Adrenal gland (tissue), 9 donors: ENCODE measurements at regions not wholly inside any gene's neighbourhood (a gene's known extent, or its start where the extent isn't known, plus 50 kb on each side); places are given as distances from the start of the nearest gene placed in this dataset.

Experiments used
- DNase-seq, 7 donors: peaks; one replicate each; pipeline ENCODE4 v3.0.0-alpha.2; 2019 to 2020
- H3K27ac ChIP-seq, 5 donors: fragments of 200-600 bp; sonication (generic) in 4 of 5; 1 replicate in 3 of 5; 2 replicates in 2 of 5; pipeline versions ENCODE4 v1.5.1 to v1.8.0; 2016 to 2020; ENCODE audit warnings: mild to moderate bottlenecking in 1 of 5
- H3K27me3 ChIP-seq: fragments of 200-600 bp; 2 replicates; pipeline ENCODE4 v1.8.0; 2021
- H3K36me3 ChIP-seq, 2 donors: fragments of 200-600 bp; replicated peaks in 1 of 2; 1 replicate in 1 of 2; 2 replicates in 1 of 2; pipeline versions ENCODE4 v1.5.1 to v1.8.0; 2018 to 2022
- H3K4me1 ChIP-seq, 2 donors: fragments of 200-600 bp; replicated peaks in 1 of 2; 1 replicate in 1 of 2; 2 replicates in 1 of 2; pipeline versions ENCODE4 v1.5.1 to v1.8.0; 2018 to 2021
- H3K4me3 ChIP-seq, 4 donors: fragments of 200-600 bp; sonication (generic) in 3 of 4; one replicate each; pipeline ENCODE4 v1.5.1; 2016 to 2018
- H3K9me3 ChIP-seq, 3 donors: fragments of 200-600 bp; sonication (generic) in 1 of 3; replicated peaks in 1 of 3; 1 replicate in 2 of 3; 2 replicates in 1 of 3; pipeline versions ENCODE4 v1.5.1 to v1.8.0; 2016 to 2021
- CTCF ChIP-seq, 6 experiments: fragments of 450-650 bp in 4 of 6; fragments of 200-600 bp in 2 of 6; sonication (generic) in 1 of 6; IDR thresholded peaks; 1 replicate in 5 of 6; 2 replicates in 1 of 6; pipeline versions ENCODE4 v1.5.1 to v1.8.0; 2016 to 2021; ENCODE audit warnings: antibody characterized with exemption in 6 of 6, mild to moderate bottlenecking in 2 of 6, moderate library complexity in 1 of 6
- POLR2A ChIP-seq, 2 donors: fragments of 450-650 bp; IDR thresholded peaks; one replicate each; pipeline ENCODE4 v1.6.1; 2017; ENCODE audit warnings: antibody characterized with exemption in 2 of 2, mild to moderate bottlenecking in 2 of 2, moderate library complexity in 1 of 2
- WGBS, 4 donors: extraction: QIAGEN DNeasy Blood & Tissue Kit in 2 of 4; methylation state at CpG; one replicate each; pipeline versions ENCODE4 v1.1.5 to v1.1.7; 2013 to 2017; 5-methylcytosine and 5-hydroxymethylcytosine counted together
- intact Hi-C, 2 donors: fragments of 100-400 bp; cut with DNase I; formaldehyde crosslinking; loops; one replicate each; pipeline versions ENCODE4 v1.14.1 to v1.15.0; 2022 to 2023
- donor health status: healthy with polysubstance abuse.
- donor health status: Bipolar disorder and iron deficiency.
- donor health status: DM: yes; HTN: yes; CAD: no.
- donor health status: DM: no; HTN: no; CAD: no.
- donor health status: DM: no; HTN: no; CAD: no.

- no peak overlapping the region for H3K27ac ChIP-seq
- no peak overlapping the region for H3K4me3 ChIP-seq
- no peak for DNase-seq
- 76 to 91% (median 84%) methylated on average over 3 of the region's 3 CpGs for WGBS, 4 donors
- TF ChIP-seq POLR2A (IDR thresholded peaks at IDR 0.05): no peak
- no peak for TF ChIP-seq CTCF (IDR thresholded peaks at IDR 0.05)
- H3K36me3 ChIP-seq: no peaks in the 10 kb centered on the region
- intact Hi-C loops: no loop called here
- H3K9me3 ChIP-seq: no peaks in the 10 kb centered on the region
- H3K4me1 ChIP-seq: no peaks in the 10 kb centered on the region
- H3K27me3 ChIP-seq: no peaks in the 10 kb centered on the region
Measured at GRCh38 chr16:6091021-6091420, 993.4 kb upstream of the EEF2KMT start.

GRCh38 chr16:6081320-6081976 is 983.9 kb upstream of the EEF2KMT start:
- WGBS, 4 donors: 37 to 52% (median 41%) methylated on average over 5 of the region's 5 CpGs
- peak in 6 of 7 donors; percentile 12 to 70 (median 26) for DNase-seq
- Histone ChIP-seq H3K4me1 (no peaks in the 10 kb centered on the region), H3K27ac (no peak overlapping the region), H3K4me3 (no peak overlapping the region), H3K27me3 (no peaks in the 10 kb centered on the region), H3K9me3 (no peaks in the 10 kb centered on the region), H3K36me3 (no peaks in the 10 kb centered on the region)
- intact Hi-C loops: no loop called here
- TF ChIP-seq POLR2A (IDR thresholded peaks at IDR 0.05): no peak
- peak; percentile 35 to 58 (median 41) for TF ChIP-seq CTCF (IDR thresholded peaks at IDR 0.05)

GRCh38 chr16:6076631-6077030 is 979.0 kb upstream of the EEF2KMT start:
- intact Hi-C loops: no loop called here
- no peaks in the 10 kb centered on the region for H3K27me3 ChIP-seq
- no peak overlapping the region for H3K4me3 ChIP-seq
- H3K36me3 ChIP-seq: no peaks in the 10 kb centered on the region
- no peak overlapping the region for H3K27ac ChIP-seq
- WGBS, 4 donors: 61 to 72% (median 68%) methylated on average over 2 of the region's 2 CpGs
- no peaks in the 10 kb centered on the region for H3K4me1 ChIP-seq
- H3K9me3 ChIP-seq: no peaks in the 10 kb centered on the region
- TF ChIP-seq POLR2A (IDR thresholded peaks at IDR 0.05) (no peak), CTCF (IDR thresholded peaks at IDR 0.05) (no peak)
- no peak for DNase-seq

- WGBS, 4 donors: 64 to 79% (median 74%) methylated on average over 4 of the region's 4 CpGs
- DNase-seq: no peak
- Histone ChIP-seq H3K27me3 (no peaks in the 10 kb centered on the region), H3K9me3 (no peaks in the 10 kb centered on the region), H3K36me3 (no peaks in the 10 kb centered on the region), H3K4me3 (no peak overlapping the region), H3K27ac (no peak overlapping the region), H3K4me1 (no peaks in the 10 kb centered on the region)
- intact Hi-C loops: no loop called here
- TF ChIP-seq POLR2A (IDR thresholded peaks at IDR 0.05) (no peak), CTCF (IDR thresholded peaks at IDR 0.05) (no peak)
Measured at GRCh38 chr16:6068063-6068462, 970.5 kb upstream of the EEF2KMT start.
